ENCODE measurements at regions not wholly inside any gene's neighbourhood (a gene's known extent, or its start where the extent isn't known, plus 50 kb on each side); places are given as distances from the start of the nearest gene placed in this dataset.
"Not testable (repeated sequence)": the region's sequence is repeated elsewhere in the genome, so short reads cannot be mapped to it uniquely, and the experiment has no call there.

- DNase-seq: peak; percentile 36
- in situ Hi-C loops (cut with HindIII; ENCODE audit: low pct_ligation_motif_present, low pct_unique_long_range_greater_than_20kb, low sequenced_read_pairs): no loop called here
Observed at GRCh38 chr2:39487398-39488250, 50.5 kb upstream of the MAP4K3 start.

GRCh38 chr2:39488450-39488849 lies 51.4 kb upstream of the MAP4K3 start:
- DNase-seq: peak; percentile 77
- in situ Hi-C loops (cut with HindIII; ENCODE audit: low pct_ligation_motif_present, low pct_unique_long_range_greater_than_20kb, low sequenced_read_pairs): no loop called here

GRCh38 chr2:39490586-39490985 lies 53.5 kb upstream of the MAP4K3 start:
- in situ Hi-C loops (cut with HindIII; ENCODE audit: low pct_ligation_motif_present, low pct_unique_long_range_greater_than_20kb, low sequenced_read_pairs): no loop called here
- DNase-seq: no peak

GRCh38 chr2:39491653-39492052 lies 54.6 kb upstream of the MAP4K3 start:
- DNase-seq: no peak
- in situ Hi-C loops (cut with HindIII; ENCODE audit: low pct_ligation_motif_present, low pct_unique_long_range_greater_than_20kb, low sequenced_read_pairs): no loop called here

- peak; percentile 78 for DNase-seq
- in situ Hi-C loops (cut with HindIII; ENCODE audit: low pct_ligation_motif_present, low pct_unique_long_range_greater_than_20kb, low sequenced_read_pairs): no loop called here
Observed at GRCh38 chr2:39492095-39492590, 55.1 kb upstream of the MAP4K3 start.

- in situ Hi-C loops (cut with HindIII; ENCODE audit: low pct_ligation_motif_present, low pct_unique_long_range_greater_than_20kb, low sequenced_read_pairs): no loop called here
- DNase-seq: no peak
Observed at GRCh38 chr2:39492716-39493115, 55.6 kb upstream of the MAP4K3 start.

- peak; percentile 78 for DNase-seq
- in situ Hi-C loops (cut with HindIII; ENCODE audit: low pct_ligation_motif_present, low pct_unique_long_range_greater_than_20kb, low sequenced_read_pairs): no loop called here
Observed at GRCh38 chr2:39494784-39495251, 57.7 kb upstream of the MAP4K3 start.

GRCh38 chr2:39497082-39497801 lies 60.2 kb upstream of the MAP4K3 start:
- in situ Hi-C loops (cut with HindIII; ENCODE audit: low pct_ligation_motif_present, low pct_unique_long_range_greater_than_20kb, low sequenced_read_pairs): no loop called here

GRCh38 chr2:39498176-39498575 lies 61.1 kb upstream of the MAP4K3 start:
- DNase-seq; in situ Hi-C loops (cut with HindIII; ENCODE audit: low pct_ligation_motif_present, low pct_unique_long_range_greater_than_20kb, low sequenced_read_pairs): not testable (repeated sequence)

More at GRCh38 chr2:39497082-39497801, 60.2 kb upstream of the MAP4K3 start:
- no peak for DNase-seq

- DNase-seq: no peak
- in situ Hi-C loops (cut with HindIII; ENCODE audit: low pct_ligation_motif_present, low pct_unique_long_range_greater_than_20kb, low sequenced_read_pairs): no loop called here
Observed at GRCh38 chr2:39498786-39499185, 61.7 kb upstream of the MAP4K3 start.

- in situ Hi-C loops (cut with HindIII; ENCODE audit: low pct_ligation_motif_present, low pct_unique_long_range_greater_than_20kb, low sequenced_read_pairs): no loop called here
- no peak for DNase-seq
Observed at GRCh38 chr2:39499336-39499735, 62.3 kb upstream of the MAP4K3 start.

- in situ Hi-C loops (cut with HindIII; ENCODE audit: low pct_ligation_motif_present, low pct_unique_long_range_greater_than_20kb, low sequenced_read_pairs): no loop called here
- no peak for DNase-seq
Observed at GRCh38 chr2:39501412-39501811, 64.3 kb upstream of the MAP4K3 start.

GRCh38 chr2:39503277-39503676 lies 66.2 kb upstream of the MAP4K3 start:
- in situ Hi-C loops (cut with HindIII; ENCODE audit: low pct_ligation_motif_present, low pct_unique_long_range_greater_than_20kb, low sequenced_read_pairs): no loop called here
- no peak for DNase-seq

- in situ Hi-C loops (cut with HindIII; ENCODE audit: low pct_ligation_motif_present, low pct_unique_long_range_greater_than_20kb, low sequenced_read_pairs): no loop called here
- peak; percentile 35 for DNase-seq
Observed at GRCh38 chr2:39504790-39505335, 67.8 kb upstream of the MAP4K3 start.

GRCh38 chr2:39506215-39506614 lies 69.1 kb upstream of the MAP4K3 start:
- DNase-seq: no peak
- in situ Hi-C loops (cut with HindIII; ENCODE audit: low pct_ligation_motif_present, low pct_unique_long_range_greater_than_20kb, low sequenced_read_pairs): no loop called here

- in situ Hi-C loops (cut with HindIII; ENCODE audit: low pct_ligation_motif_present, low pct_unique_long_range_greater_than_20kb, low sequenced_read_pairs): no loop called here
- DNase-seq: peak; percentile 31
Observed at GRCh38 chr2:39508198-39508597, 71.1 kb upstream of the MAP4K3 start.

- in situ Hi-C loops (cut with HindIII; ENCODE audit: low pct_ligation_motif_present, low pct_unique_long_range_greater_than_20kb, low sequenced_read_pairs): no loop called here
- no peak for DNase-seq
Observed at GRCh38 chr2:39510140-39510539, 73.1 kb upstream of the MAP4K3 start.

- in situ Hi-C loops (cut with HindIII; ENCODE audit: low pct_ligation_motif_present, low pct_unique_long_range_greater_than_20kb, low sequenced_read_pairs): no loop called here
- no peak for DNase-seq
Observed at GRCh38 chr2:39511219-39511604, 74.1 kb upstream of the MAP4K3 start.
